GM12801 (cell line): ENCODE measurements at regions not wholly inside any gene's neighbourhood (a gene's known extent, or its start where the extent isn't known, plus 50 kb on each side); places are given as distances from the start of the nearest gene placed in this dataset.

Source experiments
- CTCF ChIP-seq: IDR thresholded peaks from one replicate; pipeline ENCODE4 v1.5.1; 2011; ENCODE audit warnings: control low read depth; ENCODE audit not compliant: insufficient read length; ENCODE audit errors: extremely low read depth

GRCh38 chr13:99896369-99897075, 75.0 kb downstream of the ZIC5 start:
- TF ChIP-seq CTCF = no peak

- no peak for TF ChIP-seq CTCF
Observed at GRCh38 chr13:99895444-99896368, 75.9 kb downstream of the ZIC5 start.

- no peak for TF ChIP-seq CTCF
Observed at GRCh38 chr13:99894840-99895443, 76.6 kb downstream of the ZIC5 start.

GRCh38 chr13:99894105-99894839, 77.3 kb downstream of the ZIC5 start:
- no peak for TF ChIP-seq CTCF

- TF ChIP-seq CTCF = no peak
Observed at GRCh38 chr13:99893567-99893966, 78.0 kb downstream of the ZIC5 start.

- no peak for TF ChIP-seq CTCF
Observed at GRCh38 chr13:99892866-99893504, 78.6 kb downstream of the ZIC5 start.
